Right ventricle myocardium superior (tissue), 1 donor: ENCODE measurements at regions not wholly inside any gene's neighbourhood (a gene's known extent, or its start where the extent isn't known, plus 50 kb on each side); places are given as distances from the start of the nearest gene placed in this dataset.
"Not testable (repeated sequence)": the region's sequence is repeated elsewhere in the genome, so short reads cannot be mapped to it uniquely, and the experiment has no call there.

Experiments
- ATAC-seq: fragments of 200-7000 bp; cut with Tn5 transposase; one replicate; pipeline ENCODE4 v1.9.1; 2020; ENCODE audit warnings: mild to moderate bottlenecking; ENCODE audit not compliant: poor library complexity
- DNase-seq: peaks from one replicate; pipeline ENCODE4 v3.0.0-alpha.2; 2020
- intact Hi-C: fragments of 100-400 bp; cut with DNase I; formaldehyde crosslinking; loops from one replicate; pipeline ENCODE4 v1.11.2; 2022
- donor health status: DM: no; HTN: yes; CAD: no; lungs with severe emphysema.

DNA sequence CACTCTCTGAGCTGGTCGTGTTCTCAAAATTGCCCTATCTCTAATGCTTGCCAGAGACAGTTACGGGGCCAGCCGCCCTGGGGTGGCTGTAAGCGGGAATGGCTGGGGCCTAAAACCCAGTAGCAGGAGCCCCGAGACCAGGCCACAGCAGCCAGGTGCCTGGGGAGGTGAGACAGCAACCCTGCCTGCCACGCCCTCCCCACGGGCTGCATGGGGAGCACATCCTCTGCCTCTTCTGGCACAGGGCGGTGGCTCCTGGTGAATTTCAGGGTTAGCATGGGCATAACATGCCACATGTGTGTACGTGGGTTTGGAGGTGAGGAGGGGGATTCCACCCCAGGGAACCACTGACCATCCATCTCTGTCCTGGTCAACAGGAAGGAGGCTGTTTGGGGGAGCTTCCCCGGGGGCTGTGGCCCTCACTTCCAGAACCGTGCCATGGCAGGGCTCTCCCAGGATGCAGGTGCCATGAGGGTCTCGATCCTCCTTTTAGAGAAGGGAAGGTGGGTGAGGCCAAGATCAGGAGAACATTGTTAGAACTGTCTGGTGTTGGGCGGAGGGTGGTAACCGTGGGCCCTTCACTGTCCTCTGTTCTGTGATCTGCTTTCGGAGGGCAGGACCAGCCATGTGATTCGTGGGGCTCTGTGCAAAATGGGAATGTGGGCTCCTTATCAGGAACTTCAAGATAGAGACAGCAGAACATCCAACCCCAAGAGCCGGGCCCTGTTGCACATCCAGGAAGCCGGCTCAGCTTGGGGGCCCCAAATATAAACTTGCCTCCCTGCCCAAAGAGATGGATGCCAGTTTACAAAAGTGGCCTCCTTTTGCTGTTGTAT is 312.2 kb upstream of the DIO3 start:
- no peak for DNase-seq
- ATAC-seq: no peak
- intact Hi-C loops: no loop called here

DNA sequence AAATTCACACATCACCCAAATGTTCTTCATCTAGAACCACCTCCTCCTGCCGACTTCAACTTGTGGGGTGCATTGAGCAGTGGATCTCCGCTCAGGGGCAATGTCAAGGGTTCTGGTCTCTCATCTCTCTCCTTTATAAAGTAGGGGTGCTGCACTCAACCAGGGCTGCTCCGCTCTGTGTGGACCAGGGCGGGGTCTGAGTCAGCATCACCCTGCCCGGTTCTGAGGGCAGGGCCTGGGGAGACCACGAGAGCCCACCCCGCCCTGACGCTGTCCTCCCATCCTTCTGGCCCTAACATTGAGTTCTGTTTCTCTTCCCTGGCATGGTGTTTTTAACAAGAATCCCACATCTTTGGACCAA is 311.6 kb upstream of the DIO3 start:
- intact Hi-C loops: no loop called here
- ATAC-seq (no peak), DNase-seq (no peak)

DNA sequence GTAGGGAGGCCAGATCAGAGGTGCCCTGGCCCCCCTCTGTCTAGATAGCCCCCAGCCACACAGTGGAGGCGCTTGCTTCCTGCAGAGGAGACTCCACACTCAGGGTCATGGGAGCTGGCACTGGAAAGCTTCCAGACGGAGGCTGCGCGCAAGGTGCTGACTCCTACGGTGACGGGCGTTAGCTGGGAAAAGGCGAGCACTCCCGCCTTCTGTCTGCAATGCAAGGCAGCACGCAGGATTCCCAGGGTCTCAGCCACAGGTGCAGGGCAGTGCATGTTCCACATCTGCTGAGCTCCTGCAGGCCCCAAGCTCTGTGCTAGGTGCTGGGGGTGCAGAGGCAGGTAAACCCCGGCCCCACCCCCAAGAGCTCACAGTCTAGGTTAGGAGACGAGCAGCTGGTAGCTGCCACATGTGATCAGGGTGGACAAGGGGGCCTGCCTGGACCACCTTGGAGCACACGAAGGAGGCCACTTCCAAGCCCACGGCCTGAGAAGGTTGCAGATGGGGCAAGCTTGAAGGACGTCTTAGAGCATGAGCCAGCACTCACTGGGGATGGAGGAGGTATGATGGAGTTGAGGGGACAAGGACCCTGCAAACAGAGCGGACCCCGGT is 310.9 kb upstream of the DIO3 start:
- DNase-seq: no peak
- ATAC-seq: no peak

DNA sequence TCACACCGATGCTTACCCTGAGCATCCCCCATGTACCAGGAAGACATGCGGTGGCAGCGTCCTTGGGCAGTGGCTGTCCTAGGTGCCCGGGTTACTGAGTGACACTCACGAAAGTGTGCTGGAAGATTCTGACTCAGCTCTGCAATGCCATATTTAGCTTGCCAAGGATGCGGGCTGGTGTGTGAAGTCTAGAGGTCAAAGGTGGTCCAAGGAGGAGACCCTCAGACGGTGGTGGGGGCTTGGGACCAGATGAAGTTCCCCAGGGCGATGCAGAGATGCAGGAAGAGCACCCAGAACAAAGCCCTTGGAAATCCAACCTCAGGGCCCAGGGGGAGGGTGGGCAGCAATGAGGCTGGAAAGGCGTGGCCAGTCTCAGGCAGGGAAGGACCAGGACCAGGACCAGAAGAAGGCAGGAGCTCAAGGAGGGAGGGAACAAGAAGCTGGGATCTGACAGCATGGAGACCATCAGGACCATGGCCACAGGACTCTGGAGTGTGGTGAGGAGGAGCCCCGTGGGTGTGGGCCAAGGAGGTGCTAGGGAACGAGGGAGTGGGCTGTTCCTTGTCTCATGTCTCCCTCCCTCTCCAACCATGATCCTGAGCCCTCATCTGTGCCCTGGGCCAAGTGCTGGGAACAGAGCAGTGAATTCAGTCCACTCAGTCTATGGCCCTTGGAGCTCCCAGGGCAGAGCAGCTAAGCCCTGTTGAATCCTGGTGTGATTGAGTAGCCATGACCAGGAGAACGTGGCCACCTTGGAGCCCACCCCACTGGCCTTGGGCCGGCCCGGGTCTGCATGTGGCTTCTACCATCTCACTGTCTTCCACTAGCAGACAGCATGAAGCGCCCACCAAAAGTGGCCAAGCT is 310.1 kb upstream of the DIO3 start:
- no peak for DNase-seq
- intact Hi-C loops: no loop called here
- ATAC-seq: no peak

More for the DNA sequence above, 310.9 kb upstream of the DIO3 start:
- intact Hi-C loops: no loop called here

DNA sequence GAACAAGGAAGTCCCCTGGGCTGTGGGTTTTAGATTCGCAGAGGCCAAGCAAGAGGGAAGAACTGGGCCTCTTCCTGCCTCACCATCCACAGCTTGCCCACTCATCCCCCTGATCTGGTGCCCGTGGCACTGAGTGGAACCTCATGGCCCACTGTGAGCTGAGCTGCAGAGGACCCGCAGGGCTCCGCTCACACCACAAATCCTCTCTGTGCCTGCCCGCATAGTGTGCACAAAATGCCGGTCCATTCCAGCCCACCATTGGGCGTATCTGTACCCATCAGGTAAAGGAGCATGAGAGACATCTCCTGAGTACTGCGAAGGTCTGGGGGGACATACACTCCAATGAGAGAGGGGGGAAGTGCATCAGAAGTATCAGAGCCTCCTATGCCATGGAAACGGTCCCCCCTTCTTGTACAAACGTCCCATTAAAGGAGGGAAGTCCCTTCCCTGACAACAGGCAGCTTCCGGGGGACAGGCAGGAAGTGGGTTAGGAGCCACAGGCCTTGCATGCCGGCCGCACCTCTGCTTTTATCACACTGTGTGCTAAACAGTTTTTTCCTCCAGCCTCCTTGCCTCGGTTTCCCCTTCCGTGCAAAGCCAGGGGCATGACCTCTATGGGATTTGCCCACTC is 309.4 kb upstream of the DIO3 start:
- intact Hi-C loops: no loop called here
- no peak for DNase-seq

DNA sequence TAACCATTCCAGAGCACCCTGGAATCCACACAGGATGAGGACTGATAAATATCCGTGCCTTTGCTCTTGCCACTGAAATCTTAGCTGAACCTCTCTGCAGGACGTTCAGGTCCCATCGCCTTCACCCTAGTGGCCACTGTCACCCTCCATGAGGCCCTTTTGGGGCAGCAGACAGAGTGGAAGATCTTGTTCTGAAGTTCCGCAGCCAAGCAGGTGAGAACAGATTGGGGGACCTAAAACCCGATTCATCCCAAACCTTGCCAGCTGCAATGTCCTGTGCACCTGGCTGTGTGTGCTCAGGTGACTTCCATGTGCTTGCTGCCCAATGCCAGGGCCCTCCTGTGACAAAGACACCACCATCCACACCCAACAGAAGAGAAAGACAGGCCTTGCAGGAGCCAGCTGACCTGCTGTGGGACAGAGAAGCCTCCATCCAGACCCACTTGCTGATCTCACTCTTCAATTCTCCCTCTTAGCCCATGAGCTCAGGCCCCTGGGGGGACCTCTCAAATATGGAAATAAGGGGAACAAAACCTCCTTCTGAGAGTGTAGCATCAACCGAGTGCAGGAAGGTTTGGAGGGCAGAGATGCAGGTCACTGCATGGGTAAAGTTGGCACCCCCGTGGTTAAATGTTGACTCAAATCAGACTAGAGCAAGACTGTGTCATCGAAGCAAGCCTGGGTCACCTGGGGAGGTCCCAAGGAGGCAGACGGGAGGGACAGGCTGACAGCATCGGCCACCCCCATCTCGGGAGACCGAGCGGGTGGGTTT is 308.7 kb upstream of the DIO3 start:
- intact Hi-C loops: no loop called here
- DNase-seq (no peak), ATAC-seq (no peak)

More for the DNA sequence above, 309.4 kb upstream of the DIO3 start:
- no peak for ATAC-seq

DNA sequence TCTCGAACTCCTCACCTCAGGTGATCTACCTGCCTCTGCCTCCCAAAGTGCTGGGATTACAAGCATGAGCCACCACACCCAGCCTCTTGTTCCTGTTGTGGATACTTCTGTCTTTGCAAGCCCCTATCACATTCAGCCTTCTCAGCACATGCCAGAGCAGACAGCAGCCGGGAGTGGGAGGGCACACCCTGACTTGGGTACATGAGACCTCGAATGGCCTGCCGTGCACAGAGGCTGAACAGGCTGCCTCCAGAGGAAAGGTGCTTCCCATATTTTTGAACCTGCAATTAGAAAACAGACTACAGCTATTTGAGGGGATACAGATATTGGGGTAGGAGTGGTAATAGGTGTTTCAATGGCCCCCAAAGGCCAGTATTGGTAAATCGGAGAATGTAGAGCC is 307.3 kb upstream of the DIO3 start:
- DNase-seq: no peak
- ATAC-seq: no peak
- intact Hi-C loops: no loop called here

DNA sequence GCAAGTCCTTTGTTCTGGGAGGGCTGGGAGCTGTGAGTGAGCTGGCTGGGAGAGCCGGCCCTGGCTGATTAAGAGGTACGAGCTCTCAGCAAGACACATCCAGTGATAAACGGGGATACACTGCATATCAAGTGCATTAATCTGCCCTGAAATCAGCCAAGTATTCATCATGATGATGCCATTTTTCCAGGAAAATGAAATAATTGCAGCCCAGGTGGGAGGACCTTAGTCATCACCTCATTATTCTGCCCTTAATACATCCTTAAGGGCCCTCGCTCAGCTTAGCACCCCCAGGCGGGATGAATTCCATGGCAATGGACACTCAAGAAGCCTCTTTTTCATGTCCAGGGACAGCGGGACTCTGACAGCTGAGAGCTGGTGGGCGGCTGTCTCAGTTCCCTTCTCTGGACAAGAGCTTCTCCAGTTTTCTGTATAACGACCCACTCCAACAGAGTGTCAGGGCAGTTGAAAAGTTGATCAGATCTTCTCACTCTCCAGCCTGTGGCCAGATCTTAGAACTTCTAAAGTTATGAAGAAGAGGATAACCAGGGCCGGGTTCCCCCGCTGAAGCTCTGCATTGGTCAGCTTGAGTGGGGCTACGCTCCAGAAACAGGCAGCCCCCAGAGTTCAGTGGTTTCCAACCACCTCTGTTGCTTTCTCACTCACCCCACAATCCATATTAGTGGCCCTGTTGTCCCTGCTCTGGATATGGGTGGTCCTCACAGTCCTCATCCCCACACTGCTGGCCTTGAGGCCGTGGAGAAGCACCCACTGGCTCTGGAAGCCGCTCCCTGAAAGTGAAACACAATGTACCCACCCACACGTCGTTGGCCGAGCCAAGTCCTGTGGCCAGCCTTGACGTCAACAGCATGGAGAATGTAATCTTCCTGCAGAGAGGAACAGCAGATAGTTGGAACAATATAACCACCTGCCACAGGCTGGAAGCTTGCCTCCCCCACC is 306.2 kb upstream of the DIO3 start:
- intact Hi-C loops: no loop called here
- peak; percentile 57 for DNase-seq
- ATAC-seq: peak; percentile 68

DNA sequence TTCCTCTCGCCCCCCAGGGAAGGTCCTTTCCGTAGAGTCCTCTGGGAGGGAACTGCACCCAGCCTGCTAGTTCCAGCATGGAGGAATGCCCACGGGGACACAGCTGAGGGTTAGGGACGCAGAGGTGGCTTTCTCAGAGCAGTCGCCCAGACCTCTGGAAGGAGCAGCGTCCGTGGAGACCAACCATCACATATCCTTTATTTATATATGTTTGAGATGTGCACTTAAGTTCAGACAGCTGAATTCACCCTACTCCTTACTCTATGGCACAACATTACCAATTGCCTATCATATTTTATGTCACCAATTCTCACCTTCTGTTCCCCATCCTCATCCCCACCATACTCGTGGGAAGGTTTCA is 305.6 kb upstream of the DIO3 start:
- intact Hi-C loops: no loop called here
- ATAC-seq (no peak), DNase-seq (no peak)

DNA sequence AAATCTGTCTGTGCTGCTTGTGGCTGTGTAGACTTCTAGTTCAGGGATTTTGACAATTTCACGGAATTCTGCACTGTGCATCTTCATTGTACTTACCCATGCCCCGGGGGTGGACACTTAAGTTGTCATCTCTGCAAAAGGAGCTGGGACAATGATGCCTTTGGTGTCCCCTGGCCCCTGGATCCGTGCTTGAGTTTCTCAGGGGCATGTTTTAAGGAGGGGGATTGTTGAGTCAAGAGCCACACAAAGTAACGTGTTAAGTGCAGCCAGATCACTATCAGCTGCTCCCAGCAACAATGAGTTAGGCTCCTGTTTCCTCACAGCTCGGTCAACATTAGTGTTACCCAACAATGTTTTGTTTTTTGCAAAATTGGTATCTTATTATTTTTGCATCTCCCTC is 305.0 kb upstream of the DIO3 start:
- intact Hi-C loops: no loop called here
- ATAC-seq (no peak), DNase-seq (no peak)

DNA sequence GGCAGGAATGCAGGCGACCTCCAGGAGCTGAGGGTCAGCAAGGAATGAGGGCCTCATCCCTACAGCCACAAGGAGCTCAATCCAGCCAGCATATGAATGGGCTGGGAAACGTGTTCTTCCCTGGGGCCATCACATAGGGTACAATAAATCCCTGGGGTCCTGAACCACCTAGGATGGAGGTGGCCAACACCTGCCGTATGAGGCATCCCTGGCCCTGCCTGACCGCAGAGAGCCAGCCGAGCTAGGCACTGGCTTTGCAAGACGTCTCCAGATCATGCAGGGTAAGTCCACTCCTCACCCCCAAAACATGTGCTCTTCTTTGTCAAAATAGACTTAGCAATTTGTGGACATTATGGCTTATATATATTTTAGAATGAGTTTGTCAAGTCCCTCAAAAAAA is 303.7 kb upstream of the DIO3 start:
- intact Hi-C loops: no loop called here
- no peak for ATAC-seq
- no peak for DNase-seq

DNA sequence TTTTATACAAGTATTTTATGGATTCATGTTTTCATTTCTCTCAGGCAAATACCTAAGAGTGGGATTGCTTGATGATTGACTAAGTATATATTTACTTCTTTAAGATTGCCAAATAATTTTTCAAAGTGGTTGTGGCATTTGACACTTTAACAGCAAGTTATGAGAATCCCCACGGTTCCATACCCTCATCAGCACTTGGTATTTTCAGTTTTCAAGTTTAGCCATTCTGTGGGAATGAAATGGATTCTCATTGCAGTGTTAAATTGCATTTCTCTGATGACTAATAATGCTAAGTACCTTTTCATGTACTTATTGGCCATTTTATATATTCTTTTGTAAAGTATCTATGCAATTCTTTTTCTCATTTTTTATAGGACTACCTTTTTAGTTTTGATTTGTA is 301.5 kb upstream of the DIO3 start:
- no peak for DNase-seq
- no peak for ATAC-seq
- intact Hi-C loops: no loop called here

DNA sequence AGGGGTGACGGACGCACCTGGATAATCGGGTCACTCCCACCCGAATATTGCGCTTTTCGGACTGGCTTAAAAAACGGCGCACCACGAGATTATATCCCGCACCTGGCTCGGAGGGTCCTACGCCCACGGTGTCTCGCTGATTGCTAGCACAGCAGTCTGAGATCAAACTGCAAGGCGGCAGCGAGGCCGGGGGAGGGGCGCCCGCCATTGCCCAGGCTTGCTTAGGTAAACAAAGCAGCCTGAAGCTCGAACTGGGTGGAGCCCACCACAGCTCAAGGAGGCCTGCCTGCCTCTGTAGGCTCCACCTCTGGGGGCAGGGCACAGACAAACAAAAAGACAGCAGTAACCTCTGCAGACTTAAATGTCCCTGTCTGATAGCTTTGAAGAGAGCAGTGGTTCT is 294.9 kb upstream of the DIO3 start:
- ATAC-seq, intact Hi-C loops, DNase-seq: not testable (repeated sequence)

DNA sequence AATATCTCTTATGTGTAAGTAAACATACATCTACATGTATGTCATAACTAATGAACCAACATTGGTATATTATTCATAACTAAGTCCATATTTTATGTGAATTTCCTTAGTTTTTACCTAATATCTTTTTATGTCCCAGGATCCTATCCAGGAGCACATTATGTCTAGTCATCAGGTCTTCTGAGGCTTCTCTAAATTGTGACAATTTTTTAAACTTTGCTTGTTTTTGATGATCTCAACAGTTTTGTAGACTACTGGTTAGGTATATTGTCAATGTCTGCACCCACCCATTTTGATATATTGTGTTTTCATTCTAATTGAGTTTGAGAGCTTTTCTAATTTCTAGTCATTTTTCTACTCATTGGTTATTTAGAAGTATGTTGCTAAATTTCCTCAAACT is 288.2 kb upstream of the DIO3 start:
- no peak for ATAC-seq
- DNase-seq: no peak
- intact Hi-C loops: no loop called here

DNA sequence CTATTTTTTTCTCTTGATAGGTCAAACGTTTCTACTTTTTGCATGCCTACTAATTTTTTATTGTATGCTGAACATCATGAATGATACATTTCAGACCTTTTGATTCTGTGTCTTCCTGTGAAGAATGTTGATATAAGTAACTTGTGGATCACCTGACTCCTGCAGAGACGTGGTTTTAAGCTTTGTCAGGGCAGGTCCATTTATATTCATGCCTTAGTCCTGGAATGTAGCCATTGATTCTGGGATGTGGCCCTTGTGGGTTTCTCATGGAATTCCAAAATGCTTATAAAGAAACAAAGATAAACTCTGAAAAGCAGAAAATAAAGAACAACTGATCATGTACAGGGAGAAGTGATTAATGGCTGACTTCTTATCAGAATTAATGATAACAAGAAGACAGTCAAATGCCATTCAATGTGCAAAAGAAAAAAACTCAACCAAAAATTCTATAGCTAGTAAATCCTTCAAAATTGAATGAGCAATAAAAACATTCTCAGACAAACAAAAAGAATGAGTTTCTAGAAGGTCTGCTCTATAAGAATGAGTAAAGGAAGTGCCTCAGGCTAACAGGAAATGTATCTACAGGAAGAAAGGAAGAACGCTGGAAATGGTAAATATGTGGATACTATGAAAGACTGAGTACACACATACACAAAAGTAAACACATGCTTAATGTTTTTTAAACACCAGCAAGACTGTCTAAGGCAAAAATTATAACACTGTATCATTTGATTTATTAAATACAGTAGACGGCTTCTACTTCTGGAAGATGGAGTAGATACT is 284.8 kb upstream of the DIO3 start:
- intact Hi-C loops: no loop called here
- no peak for DNase-seq
- ATAC-seq: no peak

DNA sequence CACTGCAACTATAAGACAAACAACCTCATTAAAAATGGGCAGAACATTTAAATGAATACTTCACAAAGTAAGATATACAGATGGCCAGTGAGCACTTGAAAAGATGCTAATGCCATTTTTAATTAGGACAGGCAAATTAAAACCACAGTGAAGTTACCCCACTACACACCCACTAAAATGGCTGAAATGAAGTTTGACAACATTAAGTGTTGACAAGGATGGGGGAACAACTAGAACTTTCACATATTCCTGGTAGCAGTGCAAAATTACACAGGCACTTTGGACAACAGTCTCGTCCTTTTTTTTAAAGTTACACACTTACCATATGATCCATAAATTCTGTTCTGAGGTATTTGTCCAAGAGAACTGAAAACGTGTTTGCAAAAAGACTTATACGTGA is 278.9 kb upstream of the DIO3 start:
- no peak for DNase-seq
- intact Hi-C loops: no loop called here
- ATAC-seq: no peak

DNA sequence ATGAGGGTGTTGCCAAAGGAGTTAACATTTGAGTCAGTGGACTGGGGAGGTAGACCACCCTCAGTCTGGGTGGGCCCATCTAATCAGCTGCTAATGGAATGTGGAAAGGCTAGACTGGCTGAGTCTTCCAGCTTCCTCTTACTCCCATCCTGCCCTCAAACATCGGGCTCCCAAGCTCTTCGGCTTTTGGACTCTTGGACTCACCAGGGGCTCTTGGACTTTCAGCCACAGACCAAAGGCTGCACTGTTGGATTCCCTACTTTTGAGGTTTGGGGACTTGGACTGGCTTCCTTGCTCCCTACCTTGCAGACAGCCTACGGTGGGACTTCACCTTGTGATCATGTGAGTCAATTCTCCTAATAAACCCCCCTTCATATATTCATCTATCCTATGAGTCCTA is 276.6 kb upstream of the DIO3 start:
- ATAC-seq (no peak), DNase-seq (no peak)
- intact Hi-C loops: no loop called here
